Lower leg skin (tissue), 4 donors: ENCODE measurements at regions not wholly inside any gene's neighbourhood (a gene's known extent, or its start where the extent isn't known, plus 50 kb on each side); places are given as distances from the start of the nearest gene placed in this dataset.

Experiments used
- DNase-seq, 2 donors: peaks; one replicate each; pipeline ENCODE4 v3.0.0-alpha.2; 2019; ENCODE audit warnings: low spot score in 2 of 2
- H3K4me3 ChIP-seq: fragments of 200-600 bp; sonication (generic); 2 replicates; pipeline ENCODE4 v1.5.1; 2017; ENCODE audit warnings: mild to moderate bottlenecking, low read depth; ENCODE audit not compliant: poor library complexity, severe bottlenecking
- CTCF ChIP-seq, 3 donors: fragments of 450-650 bp; IDR thresholded peaks; one replicate each; pipeline ENCODE4 v1.5.1; 2016; ENCODE audit warnings: antibody characterized with exemption in 3 of 3, mild to moderate bottlenecking in 3 of 3, moderate library complexity in 2 of 3
- POLR2A ChIP-seq, 2 donors: fragments of 450-650 bp; IDR thresholded peaks; one replicate each; pipeline ENCODE4 v1.6.1; 2016 to 2017; ENCODE audit warnings: antibody characterized with exemption in 2 of 2, mild to moderate bottlenecking in 1 of 2, moderate library complexity in 1 of 2
- WGBS, 2 donors: methylation state at CpG; one replicate each; pipeline ENCODE4 v1.1.5; 2018; 5-methylcytosine and 5-hydroxymethylcytosine counted together
- intact Hi-C: fragments of 100-400 bp; cut with DNase I; formaldehyde crosslinking; loops from one replicate; pipeline ENCODE4 v1.15.0; 2023; ENCODE audit warnings: low total_unique reads

DNA sequence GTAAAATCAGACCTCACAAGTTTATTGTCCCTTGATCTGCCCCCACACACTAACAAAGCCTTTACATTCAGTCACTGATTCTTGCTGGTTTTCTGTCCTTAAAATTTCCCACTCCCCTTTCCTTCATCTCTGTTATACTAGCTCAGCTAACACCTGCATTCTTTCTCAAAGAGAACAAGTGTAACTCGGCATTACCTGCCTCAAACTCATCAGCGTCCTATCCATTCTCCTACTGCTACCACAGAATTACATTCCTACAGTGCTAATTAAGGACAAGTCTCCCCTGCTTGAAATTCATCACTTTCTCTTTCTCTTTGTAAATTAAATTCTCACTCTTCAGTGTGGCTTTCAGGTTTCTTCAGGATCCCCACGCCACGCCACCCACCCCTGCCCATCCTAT is 773.2 kb downstream of the FRK start:
- H3K4me3 ChIP-seq, result no peak overlapping the region
- TF ChIP-seq CTCF (IDR thresholded peaks at IDR 0.05), result no peak
- no peak for TF ChIP-seq POLR2A (IDR thresholded peaks at IDR 0.05)
- no peak for DNase-seq
- intact Hi-C loops, result no loop called here
- 74 to 81% methylated on average over 4 of the region's 4 CpGs for WGBS, 2 donors

- WGBS, 2 donors, result 52 to 53% methylated on average over 3 of the region's 3 CpGs
- H3K4me3 ChIP-seq, result no peak overlapping the region
- intact Hi-C loops, result no loop called here
- TF ChIP-seq CTCF (IDR thresholded peaks at IDR 0.05) (no peak), POLR2A (IDR thresholded peaks at IDR 0.05) (no peak)
- DNase-seq, result no peak
These were observed 783.7 kb downstream of the FRK start for GRCh38 chr6:115276881-115277565.

- no peak for DNase-seq
- H3K4me3 ChIP-seq, result no peak overlapping the region
- intact Hi-C loops, result no loop called here
- TF ChIP-seq POLR2A (IDR thresholded peaks at IDR 0.05) (no peak), CTCF (IDR thresholded peaks at IDR 0.05) (no peak)
These were observed 788.4 kb downstream of the FRK start for GRCh38 chr6:115272311-115272710.

DNA sequence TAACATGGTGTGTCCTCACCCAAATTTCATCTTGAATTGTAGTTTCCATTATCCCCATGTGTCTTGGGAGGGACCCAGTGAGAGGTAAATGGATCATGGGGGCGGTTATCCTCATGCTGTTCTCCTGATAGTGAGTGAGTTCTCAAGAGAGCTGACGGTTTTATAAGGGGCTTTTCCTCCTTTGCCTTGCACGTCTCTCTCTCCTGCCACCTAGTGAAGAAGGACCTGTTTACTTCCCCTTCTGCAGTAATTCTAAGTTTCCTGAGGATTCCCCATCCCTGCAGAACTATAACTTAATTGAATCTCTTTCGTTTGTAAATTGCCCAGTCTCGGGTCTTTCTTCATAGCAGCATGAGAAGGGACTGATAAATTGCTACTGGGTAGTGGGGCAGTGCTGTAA is 789.3 kb downstream of the FRK start:
- no peak overlapping the region for H3K4me3 ChIP-seq

GRCh38 chr6:115270953-115271352 is 789.7 kb downstream of the FRK start:
- intact Hi-C loops, result no loop called here
- no peak overlapping the region for H3K4me3 ChIP-seq
- DNase-seq, result no peak
- TF ChIP-seq POLR2A (IDR thresholded peaks at IDR 0.05) (no peak), CTCF (IDR thresholded peaks at IDR 0.05) (no peak)

More for the DNA sequence above, 789.3 kb downstream of the FRK start:
- TF ChIP-seq POLR2A (IDR thresholded peaks at IDR 0.05) (no peak), CTCF (IDR thresholded peaks at IDR 0.05) (no peak)
- intact Hi-C loops, result no loop called here
- WGBS, 2 donors, result 46 to 51% methylated on average over 5 of the region's 5 CpGs
- no peak for DNase-seq

DNA sequence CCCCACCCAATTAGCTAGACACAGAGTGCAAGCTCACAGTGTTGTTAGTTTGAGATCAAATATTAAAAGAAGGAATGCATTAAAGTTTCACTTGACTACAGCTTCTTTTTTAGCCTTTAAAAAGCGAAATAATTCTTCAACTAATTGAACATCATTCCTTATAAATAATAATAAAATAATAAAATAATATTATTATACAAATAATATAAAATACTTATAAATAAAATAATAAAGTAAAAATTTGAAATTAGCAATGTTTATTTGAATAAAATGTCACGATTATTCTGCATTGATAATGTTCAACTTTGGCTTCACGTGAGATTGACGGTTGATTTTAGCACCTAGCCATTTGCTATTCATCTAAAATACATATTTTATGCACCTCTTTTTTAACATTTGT is 819.3 kb downstream of the FRK start:
- H3K4me3 ChIP-seq, result no peak overlapping the region
- TF ChIP-seq POLR2A (IDR thresholded peaks at IDR 0.05) (no peak), CTCF (IDR thresholded peaks at IDR 0.05) (no peak)
- 79 to 92% methylated on average over 4 of the region's 4 CpGs for WGBS, 2 donors
- DNase-seq, result no peak
- intact Hi-C loops, result no loop called here
